Stimulated activated CD4-positive, alpha-beta T cell treated with anti-CD3 and anti-CD28 coated beads, TNF-alpha, amount 100 ng/mL, for 1 hour (primary cell): ENCODE measurements at regions not wholly inside any gene's neighbourhood (a gene's known extent, or its start where the extent isn't known, plus 50 kb on each side); places are given as distances from the start of the nearest gene placed in this dataset.

Source experiments
- DNase-seq, 3 donors: peaks; one replicate each; pipeline ENCODE4 v3.0.0-alpha.2; 2020; ENCODE audit warnings: low read depth in 3 of 3, low spot score in 1 of 3

DNA sequence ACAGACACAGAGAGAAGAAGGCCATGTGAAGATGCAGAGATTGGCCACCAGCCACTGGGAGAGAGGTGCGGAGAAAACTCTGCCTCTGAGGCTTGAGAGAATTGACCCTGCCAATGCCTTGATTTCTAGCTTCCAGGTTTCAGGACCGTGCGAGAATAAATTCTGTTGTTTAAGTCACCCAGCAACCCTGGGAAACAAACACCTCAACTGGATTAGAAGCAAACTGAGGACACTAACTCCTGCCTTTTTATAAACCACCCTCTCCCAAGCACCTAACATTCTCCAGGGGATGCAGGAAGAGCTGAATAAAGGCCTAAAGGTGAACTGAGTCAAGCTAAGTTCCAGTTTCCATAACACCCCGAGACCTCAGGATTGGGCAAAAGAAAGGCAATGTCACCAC is 136.1 kb downstream of the ANKRD60 start:
- DNase-seq = no peak

DNA sequence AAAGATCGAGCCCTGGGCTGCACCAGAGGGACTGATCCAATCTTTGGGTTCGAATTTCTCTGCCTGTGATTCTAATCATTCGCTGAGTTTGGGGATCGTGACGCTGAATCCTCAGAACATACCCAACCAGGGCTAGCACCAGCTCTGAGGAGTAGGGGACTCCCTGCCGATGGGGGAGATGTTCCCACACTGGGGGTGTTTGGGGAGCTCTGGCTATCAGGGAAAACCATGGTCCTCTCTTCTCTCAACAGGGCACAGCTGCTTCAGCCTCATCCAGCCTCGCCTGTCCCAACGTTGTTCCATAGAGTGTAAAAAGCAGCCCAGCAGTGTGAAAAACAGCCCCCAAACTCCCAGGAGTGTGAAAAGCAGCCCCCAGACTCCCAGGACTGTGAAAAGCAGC is 136.6 kb downstream of the ANKRD60 start:
- no peak for DNase-seq

DNA sequence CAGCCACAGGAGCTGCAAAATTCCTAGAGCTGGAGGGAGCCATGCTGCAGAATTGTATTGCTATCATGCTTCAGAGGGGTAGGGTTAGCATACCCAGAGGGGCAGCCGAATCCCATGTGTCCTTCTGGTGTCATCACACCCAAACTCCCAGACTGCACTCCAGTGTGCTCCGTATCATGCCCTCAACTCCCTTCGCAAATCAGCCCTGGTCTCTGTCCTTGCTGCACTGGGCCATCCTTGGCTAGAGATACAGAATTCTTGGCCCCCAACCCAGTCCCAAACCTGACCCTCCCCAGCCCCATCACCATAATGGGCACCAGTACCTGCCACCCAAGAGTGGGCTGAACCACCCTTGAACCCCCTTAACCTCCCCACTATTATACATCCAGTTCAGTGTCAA is 138.3 kb downstream of the ANKRD60 start:
- no peak for DNase-seq

DNA sequence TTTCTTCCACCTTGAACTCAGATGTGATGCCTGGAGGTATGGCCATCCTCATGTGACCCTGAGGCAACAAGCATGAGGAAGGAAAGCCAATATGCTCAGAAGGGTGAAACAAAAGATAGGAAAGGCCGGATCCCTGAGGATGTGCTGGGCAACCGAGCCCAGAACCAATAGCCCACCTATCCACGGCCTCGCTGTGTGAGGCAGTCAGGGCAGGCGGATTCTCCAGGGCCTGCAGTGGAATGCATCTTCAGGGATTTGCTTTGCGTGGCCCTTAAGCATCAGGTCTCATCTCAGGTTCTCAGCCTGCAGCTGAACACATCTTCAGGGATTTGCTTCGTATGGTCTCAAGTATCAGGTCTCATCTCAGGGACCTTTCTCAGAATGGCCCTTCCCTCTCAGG is 139.8 kb downstream of the ANKRD60 start:
- DNase-seq = no peak

DNA sequence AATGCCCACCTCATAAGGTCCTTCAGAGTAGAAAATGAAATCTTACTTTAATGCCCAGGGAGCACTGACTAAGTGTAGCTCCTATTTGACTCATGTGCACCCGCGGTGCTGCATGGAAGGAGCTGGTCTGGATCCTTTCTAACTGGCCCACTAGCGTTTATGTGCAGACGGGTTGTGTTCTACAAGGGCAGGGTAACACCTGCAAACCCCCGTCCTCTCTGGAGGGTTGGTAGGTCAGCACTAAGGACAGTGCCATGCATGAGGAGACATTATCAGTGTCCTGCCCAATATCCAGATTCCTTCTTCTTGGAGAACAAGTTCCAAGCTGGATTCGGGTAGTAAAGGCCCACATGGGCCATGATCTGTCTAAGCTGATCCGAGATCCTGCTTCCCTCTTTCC is 140.3 kb downstream of the ANKRD60 start:
- no peak for DNase-seq

DNA sequence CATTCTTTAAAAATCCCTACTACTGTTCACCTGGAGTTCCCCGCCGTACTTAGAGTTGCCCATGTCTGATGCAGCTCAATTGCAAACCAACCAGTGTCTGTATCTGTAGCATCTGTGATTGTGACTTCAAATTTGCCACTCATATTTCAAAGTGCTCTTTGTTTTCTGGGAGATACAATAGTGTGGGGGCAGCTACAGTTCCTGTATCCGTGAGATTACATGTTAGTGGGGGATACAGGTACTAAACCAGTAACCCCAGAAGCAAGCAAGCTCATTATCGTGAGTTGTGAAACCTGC is 140.9 kb downstream of the ANKRD60 start:
- DNase-seq = no peak

DNA sequence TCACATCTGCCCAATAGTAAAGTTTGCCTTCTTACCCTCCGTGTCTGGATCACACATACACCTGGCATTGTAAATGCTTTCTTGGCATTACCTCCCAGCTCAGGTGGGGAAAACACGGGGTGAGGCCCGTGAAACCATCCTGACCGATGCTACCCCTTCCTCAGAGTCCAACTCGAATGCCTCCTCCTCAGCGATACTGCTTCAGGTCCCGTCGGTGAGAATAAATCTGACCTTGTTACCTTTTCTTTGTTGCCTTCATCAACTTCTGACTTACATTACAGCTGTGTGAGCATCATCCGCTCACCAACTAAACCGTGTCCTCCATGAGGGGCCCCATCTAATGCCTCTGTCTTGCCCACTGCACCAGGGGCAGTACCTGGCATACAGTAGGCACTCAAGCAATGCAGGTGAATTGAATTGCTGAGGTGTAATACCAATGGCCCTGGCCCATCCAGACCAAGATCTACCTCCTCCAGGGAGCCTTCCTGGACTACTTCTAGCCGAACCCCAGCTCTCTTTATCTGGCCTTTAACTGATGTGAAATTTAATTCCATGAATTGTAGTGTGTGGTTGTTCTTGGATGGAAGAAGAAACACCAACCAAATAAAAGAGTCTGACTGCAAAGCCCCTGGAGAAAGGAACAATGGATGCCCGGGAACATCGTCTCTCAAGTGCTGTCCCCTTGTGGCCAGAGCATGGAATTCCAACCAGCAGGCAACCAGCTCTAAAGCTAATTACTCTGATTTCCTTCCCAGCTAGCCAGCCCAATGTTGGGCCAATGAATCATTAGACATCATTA is 141.5 kb downstream of the ANKRD60 start:
- no peak for DNase-seq

DNA sequence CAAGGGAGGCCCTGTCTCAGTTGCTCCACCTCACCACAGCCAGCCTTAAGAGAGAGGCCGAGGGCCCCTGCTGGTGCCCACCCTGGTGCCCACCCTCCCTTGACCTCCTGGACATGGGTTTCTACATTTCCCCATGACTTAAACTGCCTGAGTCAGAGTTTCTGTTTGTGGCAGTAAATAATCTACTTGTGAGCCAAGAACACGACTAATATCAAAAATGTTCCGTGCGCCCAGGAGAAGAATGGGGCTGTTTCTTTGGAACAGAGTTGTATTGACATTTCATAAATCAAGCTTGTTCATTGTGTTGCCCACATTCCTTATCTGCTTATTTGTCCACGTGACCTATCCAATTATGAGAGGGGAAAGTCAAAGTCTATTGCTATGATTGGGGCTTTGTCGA is 143.5 kb downstream of the ANKRD60 start:
- DNase-seq = no peak

DNA sequence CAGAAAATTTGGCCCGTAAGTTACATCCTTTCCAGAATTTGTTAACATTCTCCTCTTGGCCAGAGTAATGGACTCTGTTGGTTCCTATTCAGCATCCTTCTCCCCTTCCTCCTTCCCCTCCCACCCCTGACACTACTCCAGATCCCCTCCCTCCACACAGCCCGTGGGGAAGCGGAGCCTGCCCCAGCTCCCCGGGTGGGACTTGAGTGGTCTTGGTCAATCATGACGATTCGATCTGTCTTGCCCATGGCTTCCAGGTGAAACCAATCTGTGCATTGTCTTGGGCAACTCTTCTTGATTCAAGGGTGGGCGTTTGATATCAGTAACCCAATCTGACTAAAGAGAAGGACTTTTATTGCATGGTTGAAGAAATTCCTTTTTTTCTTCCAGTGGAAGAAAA is 143.9 kb downstream of the ANKRD60 start:
- no peak for DNase-seq

DNA sequence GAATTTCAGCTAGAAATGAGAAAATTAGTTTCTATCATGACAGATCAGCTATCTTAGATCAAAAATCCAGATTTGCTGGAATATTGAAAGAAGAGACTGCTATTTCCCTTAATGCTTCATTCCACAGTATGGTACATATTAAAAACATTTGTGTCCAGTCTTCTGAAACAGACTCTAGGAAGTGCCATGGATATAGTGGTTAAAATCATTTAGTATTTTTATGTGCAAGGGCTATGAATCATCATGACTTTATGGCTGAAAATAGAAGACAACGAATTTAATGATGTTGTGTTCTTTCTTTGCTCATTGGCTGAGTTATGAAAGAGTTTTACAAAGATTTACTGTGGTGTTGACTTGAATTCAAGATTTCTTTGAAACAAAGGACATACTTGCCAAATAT is 146.6 kb downstream of the ANKRD60 start:
- DNase-seq = no peak

DNA sequence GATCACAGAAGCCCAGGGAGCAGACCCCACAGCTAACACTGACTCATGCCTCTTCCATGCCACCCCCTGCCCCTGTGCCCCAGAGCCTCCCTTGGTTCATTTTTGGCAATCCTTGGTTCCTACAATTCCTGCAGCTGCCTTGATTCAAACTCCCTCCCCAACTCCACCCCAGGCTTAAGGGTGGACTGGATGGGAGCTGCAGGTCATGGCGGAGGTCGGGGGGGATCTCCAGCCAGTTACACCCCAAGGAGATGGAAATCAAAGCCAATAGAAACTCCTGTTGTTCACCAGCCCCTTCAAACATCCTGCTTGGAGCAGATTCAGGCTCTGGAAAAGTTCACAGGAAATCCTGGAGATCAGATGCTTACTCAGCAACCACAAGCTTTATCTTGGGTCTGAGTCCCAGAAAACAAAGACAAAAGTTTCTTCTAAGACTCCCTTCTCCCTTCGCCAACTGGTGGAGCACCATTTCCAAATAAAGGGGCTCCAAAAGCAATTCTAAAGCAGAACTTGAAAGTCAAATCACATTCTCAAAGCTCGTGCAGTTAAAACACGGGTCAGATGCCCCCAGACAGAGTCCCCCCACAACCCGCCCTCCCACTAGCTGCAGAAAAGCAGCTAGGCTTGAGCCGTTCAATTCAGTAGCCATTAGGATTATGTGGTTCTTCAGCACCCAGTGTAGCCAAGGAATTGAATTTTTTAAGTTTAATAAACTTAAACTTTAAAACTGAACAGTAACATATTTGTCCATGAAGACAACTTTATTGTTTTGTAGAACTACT is 149.5 kb downstream of the ANKRD60 start:
- no peak for DNase-seq

DNA sequence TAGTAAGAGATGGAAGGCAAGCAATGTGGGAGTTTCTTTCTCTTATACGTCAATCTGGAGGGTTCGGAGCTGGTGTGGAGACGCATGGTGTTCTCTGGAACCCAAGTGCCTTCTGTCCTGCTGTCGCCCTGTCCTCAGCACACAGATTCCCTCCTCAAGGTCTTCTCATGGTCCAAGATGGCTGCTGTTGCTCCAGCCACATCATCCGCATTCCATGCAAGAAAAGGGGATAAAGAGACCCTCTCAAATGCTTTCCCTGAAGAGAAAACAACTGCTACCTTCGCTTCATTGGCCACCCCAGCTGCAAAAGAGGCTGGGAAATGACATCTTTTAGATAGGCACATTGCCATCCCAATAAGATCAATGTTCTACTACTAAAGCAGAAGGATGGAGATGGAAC is 151.2 kb downstream of the ANKRD60 start:
- DNase-seq = no peak

DNA sequence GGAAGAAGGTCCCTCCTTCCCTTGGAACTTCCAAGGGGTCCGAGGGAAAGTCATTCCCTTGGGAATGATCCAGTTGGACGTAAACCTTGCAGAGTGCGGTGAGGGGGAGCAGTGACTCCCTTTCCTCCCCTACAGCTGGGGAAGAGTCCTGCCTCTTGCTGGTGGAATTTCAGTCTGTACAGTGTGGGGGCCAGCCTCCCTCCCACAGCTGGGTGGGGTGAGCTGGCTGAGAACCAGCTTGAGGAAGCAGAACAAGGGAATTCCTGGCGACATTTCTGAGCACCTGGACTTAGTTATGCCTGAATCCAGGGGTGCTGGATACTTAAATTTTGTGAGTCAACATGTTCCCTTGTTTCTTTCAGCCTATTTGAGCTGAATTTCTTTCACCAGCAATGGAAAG is 152.0 kb downstream of the ANKRD60 start:
- DNase-seq = no peak

DNA sequence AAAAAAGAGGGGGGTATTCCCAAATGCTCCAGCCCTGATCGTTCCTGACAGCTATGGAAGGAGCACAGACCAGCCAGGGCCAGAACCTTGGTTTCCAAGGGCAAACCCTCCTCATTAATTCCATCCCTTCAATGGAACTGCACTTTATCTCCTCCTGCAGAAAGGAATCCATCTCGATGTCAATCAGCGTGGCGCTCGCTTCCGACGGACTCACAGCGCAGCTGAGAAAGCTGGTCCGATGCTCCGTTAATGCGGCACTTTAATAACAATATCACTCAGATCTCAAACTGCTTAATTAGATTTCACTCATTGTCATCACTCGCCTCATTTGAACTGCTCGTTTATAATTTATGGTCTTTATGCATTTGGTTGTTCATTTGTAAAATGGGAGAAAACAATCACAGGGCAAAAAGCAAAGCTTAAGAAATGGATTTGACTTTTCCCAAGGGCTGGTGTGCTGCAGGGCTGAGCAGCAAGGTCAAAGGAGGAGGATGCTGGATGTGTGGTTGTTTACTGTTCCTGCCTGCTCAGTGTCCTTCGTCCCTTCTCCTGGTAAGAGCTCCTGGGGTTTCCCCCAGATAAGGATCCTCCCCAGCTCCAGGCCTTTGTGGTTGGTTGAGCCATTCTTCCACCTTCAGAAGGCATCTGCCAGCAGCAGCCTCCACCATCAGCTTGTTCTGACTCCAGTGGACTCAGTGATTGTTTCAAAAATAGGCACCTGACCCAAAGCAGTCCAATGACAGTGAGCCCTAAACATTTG is 152.7 kb downstream of the ANKRD60 start:
- no peak for DNase-seq

DNA sequence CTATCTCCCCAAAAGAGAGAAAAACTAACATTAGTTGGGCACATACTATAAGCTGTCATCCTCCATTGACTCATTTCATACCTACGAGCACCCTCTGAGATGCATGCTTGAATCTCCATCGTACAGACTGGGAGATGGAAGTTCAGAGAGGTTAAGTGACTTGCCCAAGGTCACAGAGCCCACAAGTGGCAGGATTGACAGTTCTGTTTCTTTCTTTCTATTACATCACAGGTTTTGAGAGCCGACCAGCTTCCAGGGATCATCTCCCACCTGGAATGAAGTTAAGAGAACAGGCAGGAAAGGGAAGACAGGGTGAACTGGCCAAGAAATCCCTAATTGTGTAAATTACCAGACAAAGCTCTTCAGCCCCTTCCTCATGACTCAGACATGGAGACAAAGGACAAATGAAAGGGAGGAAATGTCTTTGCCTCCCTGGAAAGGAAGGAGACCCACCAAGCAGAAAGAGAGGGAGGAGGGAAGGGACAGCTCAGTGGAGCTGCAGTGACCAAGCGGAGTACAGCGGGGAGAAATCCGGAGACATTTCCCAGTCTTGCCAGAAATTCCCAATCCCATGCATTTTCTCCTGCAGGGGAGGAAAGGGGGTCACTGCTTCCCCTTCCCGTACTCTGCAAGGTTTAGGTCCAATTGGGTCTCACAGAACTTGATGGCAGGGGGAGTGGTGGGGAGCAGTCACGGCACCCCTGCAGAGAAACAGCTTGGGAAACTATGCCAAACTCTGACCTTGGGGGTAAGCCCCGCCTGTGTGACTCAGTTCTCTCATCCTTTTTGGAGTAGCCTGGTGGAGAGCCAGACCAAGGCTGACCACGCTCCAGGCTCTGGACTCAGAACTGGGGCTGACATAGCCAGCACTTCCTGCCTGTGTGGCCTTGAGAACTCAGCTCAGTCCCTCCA is 154.3 kb downstream of the ANKRD60 start:
- no peak for DNase-seq

DNA sequence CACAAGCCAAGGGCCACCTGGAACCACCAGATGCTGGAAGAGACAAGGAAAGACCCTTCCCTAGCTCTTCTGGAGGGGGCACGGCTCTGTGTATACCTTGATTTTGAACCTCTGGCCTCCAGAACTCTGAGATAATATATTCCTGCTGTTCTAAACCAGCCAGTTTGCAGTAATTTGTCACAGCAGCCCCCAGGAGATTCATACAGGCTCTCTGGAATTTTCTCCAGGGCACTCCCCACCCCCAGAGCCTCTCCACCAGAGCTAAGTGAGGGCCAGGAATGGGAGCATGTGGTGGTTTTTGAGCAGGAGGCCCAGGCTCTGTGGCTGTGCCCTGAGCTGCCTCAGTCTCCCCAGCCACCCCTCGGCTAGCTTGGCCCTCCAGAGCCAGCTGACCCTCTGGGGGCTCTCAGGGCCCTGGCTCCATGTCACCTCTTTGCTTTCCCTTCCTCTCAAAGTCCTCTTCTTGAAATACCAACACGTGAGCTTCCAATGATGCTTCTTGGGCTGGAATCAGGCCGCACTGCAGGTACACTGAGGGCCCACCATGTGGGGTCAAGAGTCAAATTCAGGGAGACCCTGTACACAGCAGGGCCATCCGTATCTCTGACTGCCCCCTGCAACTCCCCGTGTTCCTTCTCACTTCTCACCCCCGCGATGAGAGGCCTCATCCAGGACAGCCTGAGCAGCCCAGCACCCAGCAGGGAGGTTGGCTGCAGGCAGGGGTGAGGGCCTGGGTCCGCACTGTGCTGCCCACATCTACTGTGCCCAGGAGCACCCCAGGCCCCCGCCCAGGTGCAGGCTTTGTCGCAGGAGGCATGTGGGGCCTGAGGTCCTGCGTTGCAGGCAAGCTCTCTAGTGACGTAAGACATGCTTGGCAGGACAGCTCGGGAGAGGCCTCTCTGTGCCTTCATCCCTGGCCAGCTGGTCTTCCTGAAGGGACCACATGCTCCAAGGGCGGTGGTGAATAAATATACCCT is 155.5 kb downstream of the ANKRD60 start:
- no peak for DNase-seq

DNA sequence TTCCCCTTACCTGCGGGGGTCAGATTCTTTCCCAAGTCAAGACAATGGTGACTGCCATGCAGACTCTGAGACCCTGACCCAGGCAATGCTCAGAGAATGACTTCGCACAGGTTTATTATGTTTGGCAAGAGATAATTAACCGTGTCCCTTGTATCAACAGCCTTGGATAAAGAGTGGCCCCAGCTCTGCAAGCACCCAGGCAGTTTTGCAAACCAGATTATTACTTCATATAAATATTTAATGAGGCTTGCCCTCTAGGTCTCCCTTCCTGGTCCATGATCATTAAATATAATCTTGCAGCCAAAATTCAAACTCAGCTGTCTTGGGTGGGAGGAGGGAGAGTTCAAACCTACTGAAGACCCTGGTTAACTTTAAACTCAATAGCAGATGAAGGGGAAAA is 156.5 kb downstream of the ANKRD60 start:
- no peak for DNase-seq

DNA sequence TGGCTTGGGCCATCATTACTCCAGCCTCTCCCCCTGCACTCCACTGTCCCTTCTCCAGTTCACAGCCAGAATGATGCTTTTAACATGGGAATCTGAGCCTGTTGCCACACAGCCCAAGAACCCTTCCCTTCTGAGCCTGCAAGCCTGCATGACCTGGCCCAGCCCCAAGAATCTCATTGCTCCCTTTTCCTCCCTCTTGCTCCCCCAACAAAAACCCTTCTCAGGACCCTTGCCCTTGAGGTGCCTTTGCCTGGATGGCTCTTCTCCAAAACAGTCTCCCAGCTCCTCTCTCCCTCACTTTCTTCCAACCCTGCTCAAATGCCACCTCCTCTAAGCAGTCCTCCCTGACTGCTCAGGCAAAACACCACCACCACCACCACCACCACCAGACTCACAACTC is 157.2 kb downstream of the ANKRD60 start:
- DNase-seq = no peak

DNA sequence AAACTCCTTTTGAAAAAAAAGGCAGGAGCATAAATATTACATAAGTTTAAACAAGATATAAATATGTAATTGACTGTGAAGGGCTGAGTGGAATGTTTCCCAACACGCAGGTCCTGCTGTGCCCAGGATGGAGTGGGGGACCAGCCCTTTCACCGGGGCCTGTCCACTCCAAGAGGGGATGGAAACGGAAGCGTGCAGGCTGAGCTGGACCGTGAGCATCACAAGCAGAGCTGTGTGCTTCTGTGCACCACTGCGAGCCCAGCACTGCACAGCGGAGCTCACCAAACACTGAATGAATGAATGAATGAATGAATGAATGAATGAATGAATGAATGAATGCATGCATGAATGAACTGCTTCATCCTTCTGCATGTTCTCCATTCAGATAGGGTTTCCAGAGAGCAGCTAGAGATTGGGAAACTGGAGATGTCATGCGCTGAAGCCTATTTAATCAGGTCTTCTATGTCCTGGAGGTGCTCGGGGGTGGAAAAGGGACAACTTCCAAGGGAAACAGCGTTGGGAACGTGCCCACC is 157.7 kb downstream of the ANKRD60 start:
- DNase-seq = no peak
